ENCODE measurements at regions not wholly inside any gene's neighbourhood (a gene's known extent, or its start where the extent isn't known, plus 50 kb on each side); places are given as distances from the start of the nearest gene placed in this dataset.

DNA sequence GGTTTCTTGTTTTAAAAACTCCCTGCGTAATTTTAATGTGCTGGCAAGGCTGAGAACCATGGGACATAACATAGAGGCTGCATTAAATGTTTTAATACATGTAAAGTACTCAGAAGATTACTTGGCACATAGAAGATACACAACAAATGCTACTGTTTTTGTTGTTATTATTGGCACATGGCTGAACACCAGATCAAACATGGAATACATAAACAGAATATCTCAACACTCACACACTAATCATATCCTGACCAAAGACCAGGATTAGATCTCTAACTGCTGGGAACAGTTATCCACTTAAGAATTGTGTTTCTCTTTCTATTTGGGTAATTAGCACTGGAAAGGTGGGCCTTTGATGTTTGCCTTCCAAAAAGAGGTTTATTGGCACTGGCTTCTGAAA is 69.3 kb downstream of the KCNE4 start:
- no peaks in the 10 kb centered on the region for H3K27me3 ChIP-seq
- no peaks in the 10 kb centered on the region for H4K20me1 ChIP-seq (ENCODE audit: low read depth)
- TF ChIP-seq EZH2 (IDR thresholded peaks at IDR 0.05) (no peak), EZH2phosphoT487 (IDR thresholded peaks at IDR 0.05) (no peak)
- TF ChIP-seq, protein P1, sequence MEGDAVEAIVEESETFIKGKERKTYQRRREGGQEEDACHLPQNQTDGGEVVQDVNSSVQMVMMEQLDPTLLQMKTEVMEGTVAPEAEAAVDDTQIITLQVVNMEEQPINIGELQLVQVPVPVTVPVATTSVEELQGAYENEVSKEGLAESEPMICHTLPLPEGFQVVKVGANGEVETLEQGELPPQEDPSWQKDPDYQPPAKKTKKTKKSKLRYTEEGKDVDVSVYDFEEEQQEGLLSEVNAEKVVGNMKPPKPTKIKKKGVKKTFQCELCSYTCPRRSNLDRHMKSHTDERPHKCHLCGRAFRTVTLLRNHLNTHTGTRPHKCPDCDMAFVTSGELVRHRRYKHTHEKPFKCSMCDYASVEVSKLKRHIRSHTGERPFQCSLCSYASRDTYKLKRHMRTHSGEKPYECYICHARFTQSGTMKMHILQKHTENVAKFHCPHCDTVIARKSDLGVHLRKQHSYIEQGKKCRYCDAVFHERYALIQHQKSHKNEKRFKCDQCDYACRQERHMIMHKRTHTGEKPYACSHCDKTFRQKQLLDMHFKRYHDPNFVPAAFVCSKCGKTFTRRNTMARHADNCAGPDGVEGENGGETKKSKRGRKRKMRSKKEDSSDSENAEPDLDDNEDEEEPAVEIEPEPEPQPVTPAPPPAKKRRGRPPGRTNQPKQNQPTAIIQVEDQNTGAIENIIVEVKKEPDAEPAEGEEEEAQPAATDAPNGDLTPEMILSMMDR (IDR thresholded peaks at IDR 0.05), result no peak
- H3F3A ChIP-seq (ENCODE audit: low read depth), result no peaks in the 10 kb centered on the region
- H3K9me3 Mint-ChIP-seq, result no peaks in the 10 kb centered on the region
- no peaks in the 10 kb centered on the region for H3K9me3 ChIP-seq (ENCODE audit: low read depth)
- no peak overlapping the region for H3K4me2 ChIP-seq
- H3K27ac ChIP-seq, result no peak overlapping the region
- H3K4me1 ChIP-seq, result no peaks in the 10 kb centered on the region
- H3K4me3 ChIP-seq, result no peak overlapping the region
- no peak overlapping the region for H3K27ac Mint-ChIP-seq
- no peak overlapping the region for H3K4me3 Mint-ChIP-seq
- no peak overlapping the region for H3K9ac ChIP-seq
- no peaks in the 10 kb centered on the region for H3K4me1 Mint-ChIP-seq
- no peak for DNase-seq (ENCODE audit: low spot score)
- H3K36me3 Mint-ChIP-seq, result no peaks in the 10 kb centered on the region
- H3K27me3 Mint-ChIP-seq (ENCODE audit: insufficient read depth, low read depth), result no peaks in the 10 kb centered on the region
- no peak overlapping the region for H2AFZ ChIP-seq (replicated peaks)
- H3K36me3 ChIP-seq, result no peaks in the 10 kb centered on the region
- H3K79me2 ChIP-seq (ENCODE audit: low read depth), result no peaks in the 10 kb centered on the region

DNA sequence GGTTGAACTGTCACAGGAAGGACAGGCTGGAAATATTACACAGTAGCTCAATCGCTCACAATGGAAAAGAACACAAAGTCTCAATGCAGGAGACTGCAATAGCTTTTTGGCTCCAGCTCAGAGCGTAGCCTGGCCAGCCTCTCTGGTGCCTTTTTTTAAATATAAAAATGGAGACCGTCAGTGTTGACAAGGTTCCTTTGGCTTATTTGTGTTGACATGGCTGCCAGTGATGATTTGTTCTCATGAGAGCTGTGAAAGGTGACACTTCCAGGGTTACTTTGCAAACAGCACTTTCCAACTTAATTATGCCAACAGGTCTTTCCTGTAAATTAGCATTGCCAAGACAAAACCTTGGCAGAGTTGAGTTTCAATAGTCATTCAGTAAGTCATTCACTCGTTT is 70.8 kb downstream of the KCNE4 start:
- H3K36me3 ChIP-seq, result no peaks in the 10 kb centered on the region
- H3F3A ChIP-seq (ENCODE audit: low read depth), result no peaks in the 10 kb centered on the region
- no peak overlapping the region for H3K27ac ChIP-seq
- no peaks in the 10 kb centered on the region for H3K27me3 ChIP-seq
- no peak overlapping the region for H3K4me2 ChIP-seq
- no peak overlapping the region for H2AFZ ChIP-seq (replicated peaks)
- no peak overlapping the region for H3K4me3 ChIP-seq
- H3K9me3 ChIP-seq (ENCODE audit: low read depth), result no peaks in the 10 kb centered on the region
- H3K4me1 Mint-ChIP-seq, result no peaks in the 10 kb centered on the region
- no peaks in the 10 kb centered on the region for H3K27me3 Mint-ChIP-seq (ENCODE audit: insufficient read depth, low read depth)
- no peaks in the 10 kb centered on the region for H3K4me1 ChIP-seq
- no peak overlapping the region for H3K4me3 Mint-ChIP-seq
- no peak for TF ChIP-seq EZH2phosphoT487 (IDR thresholded peaks at IDR 0.05)
- TF ChIP-seq, protein P1 (IDR thresholded peaks at IDR 0.05), result no peak
- peaks cover 3% of the 10 kb centered on the region for H3K9me3 Mint-ChIP-seq
- DNase-seq (ENCODE audit: low spot score), result no peak
- H3K36me3 Mint-ChIP-seq, result no peaks in the 10 kb centered on the region
- H3K9ac ChIP-seq, result no peak overlapping the region
- H4K20me1 ChIP-seq (ENCODE audit: low read depth), result no peaks in the 10 kb centered on the region
- no peaks in the 10 kb centered on the region for H3K79me2 ChIP-seq (ENCODE audit: low read depth)
- H3K27ac Mint-ChIP-seq, result no peak overlapping the region

DNA sequence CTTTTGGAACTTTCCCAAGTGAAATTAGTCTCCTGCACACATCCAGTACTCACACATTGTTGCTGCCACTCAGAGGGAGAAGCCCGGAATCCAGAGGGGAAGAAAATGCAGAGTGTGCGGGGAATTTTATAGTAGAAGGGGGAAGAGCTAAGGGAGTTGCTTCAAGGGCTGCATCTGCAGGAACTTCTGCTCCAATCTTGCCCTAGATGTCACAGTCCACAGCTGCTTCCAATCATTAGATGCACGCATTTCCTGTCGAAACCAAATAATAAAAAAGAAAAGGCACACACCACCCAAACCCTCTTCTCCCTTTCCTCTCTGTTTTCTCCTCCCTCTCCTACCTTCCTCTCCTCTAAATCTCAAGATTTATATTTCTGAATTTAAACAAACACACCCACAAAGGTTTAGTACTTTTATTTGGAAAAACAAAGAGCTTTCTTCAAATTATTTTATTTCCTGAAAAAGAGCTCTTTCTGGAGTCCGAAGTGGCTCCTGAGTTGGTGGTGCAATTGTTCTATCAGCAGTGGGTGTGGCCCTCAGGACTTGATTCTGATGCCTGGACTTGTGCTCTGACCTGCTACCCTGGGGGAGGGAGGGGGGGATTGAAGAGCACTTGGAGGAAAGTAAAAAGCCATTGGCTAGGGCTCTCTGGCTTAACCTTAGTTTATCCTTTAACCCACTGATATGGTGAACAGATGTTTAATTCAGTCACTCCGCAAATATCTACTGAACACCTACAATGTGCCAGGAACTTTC is 72.0 kb downstream of the KCNE4 start:
- H3K36me3 ChIP-seq, result no peaks in the 10 kb centered on the region
- Mint-ChIP-seq H3K9me3 (peaks cover 3% of the 10 kb centered on the region), H3K4me1 (no peaks in the 10 kb centered on the region), H3K4me3 (no peak overlapping the region), H3K27me3 (ENCODE audit: insufficient read depth, low read depth) (no peaks in the 10 kb centered on the region), H3K27ac (no peak overlapping the region), H3K36me3 (no peaks in the 10 kb centered on the region)
- H4K20me1 ChIP-seq (ENCODE audit: low read depth), result no peaks in the 10 kb centered on the region
- H3K27ac ChIP-seq, result no peak overlapping the region
- no peaks in the 10 kb centered on the region for H3K9me3 ChIP-seq (ENCODE audit: low read depth)
- no peak overlapping the region for H3K4me3 ChIP-seq
- no peak overlapping the region for H3K4me2 ChIP-seq
- H3K27me3 ChIP-seq, result no peaks in the 10 kb centered on the region
- H3F3A ChIP-seq (ENCODE audit: low read depth), result no peaks in the 10 kb centered on the region
- TF ChIP-seq, protein P1 (IDR thresholded peaks at IDR 0.05), result no peak
- TF ChIP-seq EZH2 (IDR thresholded peaks at IDR 0.05) (no peak), EZH2phosphoT487 (IDR thresholded peaks at IDR 0.05) (no peak)
- no peak for DNase-seq (ENCODE audit: low spot score)
- H3K4me1 ChIP-seq, result no peaks in the 10 kb centered on the region
- no peaks in the 10 kb centered on the region for H3K79me2 ChIP-seq (ENCODE audit: low read depth)
- no peak overlapping the region for H2AFZ ChIP-seq (replicated peaks)
- H3K9ac ChIP-seq, result no peak overlapping the region

Measured in neural progenitor cell (in vitro differentiated cells).